Left renal cortex interstitium (tissue), 4 donors: ENCODE measurements at regions not wholly inside any gene's neighbourhood (a gene's known extent, or its start where the extent isn't known, plus 50 kb on each side); places are given as distances from the start of the nearest gene placed in this dataset.

Experiments used
- DNase-seq, 4 donors: peaks; one replicate each; pipeline ENCODE4 v3.0.0-alpha.2; 2013; ENCODE audit warnings: low read depth in 4 of 4, low spot score in 2 of 4, missing footprints in 1 of 4

- DNase-seq = no peak
Observed at GRCh38 chr3:72298201-72299152, 513.5 kb upstream of the PROK2 start.

GRCh38 chr3:72297481-72297880, 512.5 kb upstream of the PROK2 start:
- DNase-seq = no peak

- no peak for DNase-seq
Observed at GRCh38 chr3:72296477-72297111, 511.6 kb upstream of the PROK2 start.

GRCh38 chr3:72295962-72296450, 511.1 kb upstream of the PROK2 start:
- DNase-seq = no peak

GRCh38 chr3:72295276-72295961, 510.5 kb upstream of the PROK2 start:
- DNase-seq = no peak

- no peak for DNase-seq
Observed at GRCh38 chr3:72290859-72291638, 506.1 kb upstream of the PROK2 start.

GRCh38 chr3:72289692-72290071, 504.7 kb upstream of the PROK2 start:
- no peak for DNase-seq

GRCh38 chr3:72288955-72289691, 504.2 kb upstream of the PROK2 start:
- DNase-seq = no peak

GRCh38 chr3:72287956-72288355, 503.0 kb upstream of the PROK2 start:
- DNase-seq = no peak

GRCh38 chr3:72285502-72285901, 500.6 kb upstream of the PROK2 start:
- DNase-seq = no peak

GRCh38 chr3:72284471-72284870, 499.5 kb upstream of the PROK2 start:
- DNase-seq = no peak

- no peak for DNase-seq
Observed at GRCh38 chr3:72282918-72283317, 498.0 kb upstream of the PROK2 start.

GRCh38 chr3:72281551-72281950, 496.6 kb upstream of the PROK2 start:
- DNase-seq = no peak

GRCh38 chr3:72280876-72281275, 495.9 kb upstream of the PROK2 start:
- no peak for DNase-seq

- DNase-seq = no peak
Observed at GRCh38 chr3:72279631-72280041, 494.7 kb upstream of the PROK2 start.

- DNase-seq = no peak
Observed at GRCh38 chr3:72279068-72279604, 494.2 kb upstream of the PROK2 start.

GRCh38 chr3:72278349-72279067, 493.6 kb upstream of the PROK2 start:
- DNase-seq = no peak

- DNase-seq = no peak
Observed at GRCh38 chr3:72277710-72278109, 492.8 kb upstream of the PROK2 start.

- no peak for DNase-seq
Observed at GRCh38 chr3:72276806-72277205, 491.9 kb upstream of the PROK2 start.
